H1 (cell line): ENCODE measurements at regions not wholly inside any gene's neighbourhood (a gene's known extent, or its start where the extent isn't known, plus 50 kb on each side); places are given as distances from the start of the nearest gene placed in this dataset.

Source experiments
- CTCF ChIP-seq, 3 experiments: IDR thresholded peaks; 1 replicate in 2 of 3; 2 replicates in 1 of 3; pipeline versions ENCODE4 v1.5.1 to v1.6.1; 2011; ENCODE audit warnings: low read length in 3 of 3, mild to moderate bottlenecking in 3 of 3, inconsistent platforms in 2 of 3, low read depth in 1 of 3, moderate library complexity in 1 of 3; ENCODE audit not compliant: insufficient read depth in 1 of 3; ENCODE audit errors: control extremely low read depth in 1 of 3

DNA sequence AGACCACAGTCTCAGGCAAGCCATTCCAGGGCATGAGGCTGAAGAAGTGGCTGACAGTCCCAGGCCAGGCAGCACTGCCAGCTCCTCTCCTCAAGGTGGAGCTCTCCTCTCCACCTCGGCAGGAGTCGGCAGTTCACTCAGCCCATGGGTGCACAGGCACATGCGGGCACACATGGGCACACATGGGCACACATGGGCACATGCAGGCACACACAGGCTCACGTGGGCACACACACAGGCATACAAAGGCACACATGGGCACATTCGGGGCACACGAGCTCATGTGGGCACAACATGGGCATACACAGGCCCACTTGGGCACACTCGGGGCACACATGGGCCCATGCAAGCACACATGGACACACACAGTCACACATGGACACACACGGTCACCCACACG, 65.3 kb upstream of the TAF1B start (continued):
- peak in 2 of 3 experiments; percentile 60 to 82; a peak in 3 of 4 replicates for TF ChIP-seq CTCF (IDR thresholded peaks at IDR 0.05; ENCODE audit: control extremely low read depth in 1 of 3, insufficient read depth in 1 of 3, low read depth in 1 of 3, low read length in 3 of 3)
